MCF 10A (cell line): ENCODE measurements at regions not wholly inside any gene's neighbourhood (a gene's known extent, or its start where the extent isn't known, plus 50 kb on each side); places are given as distances from the start of the nearest gene placed in this dataset.

ENCODE experiments used
- BruUV-seq: library from RNA; stranded (reverse); fragments of 400-500 nt; replicated peaks from 2 replicates; lab custom pipeline; 2021; lab: Mats Ljungman, UMichigan
- CTCF ChIA-PET: fragments of 300-600 bp; sonication (Branson Sonifier 250); formaldehyde crosslinking; extraction: SDS; loops from one replicate; lab custom pipeline; 2021; ENCODE audit warnings: antibody characterized with exemption, inconsistent platforms; lab: Yijun Ruan, JAX
- POLR2A ChIA-PET: fragments of 300-600, 350-650 bp; sonication (Branson Sonifier 250); formaldehyde crosslinking; extraction: SDS; loops from one replicate; lab custom pipeline; 2020; ENCODE audit warnings: antibody characterized with exemption, inconsistent platforms; lab: Yijun Ruan, JAX
- DNase-seq: peaks from one replicate; pipeline ENCODE4 v3.0.0-alpha.2; 2018; ENCODE audit not compliant: unreplicated experiment
- H3K27ac Mint-ChIP-seq: one replicate; pipeline ENCODE4 v1.8.0; 2022; ENCODE audit warnings: mild to moderate bottlenecking, low read depth, mixed read lengths; ENCODE audit not compliant: unreplicated experiment
- H3K27me3 Mint-ChIP-seq: one replicate; pipeline ENCODE4 v1.8.0; 2022; ENCODE audit warnings: mixed read lengths; ENCODE audit not compliant: insufficient read depth, unreplicated experiment
- H3K36me3 Mint-ChIP-seq: one replicate; pipeline ENCODE4 v1.8.0; 2022; ENCODE audit warnings: mild to moderate bottlenecking, moderate library complexity, mixed read lengths; ENCODE audit not compliant: insufficient read depth, unreplicated experiment
- H3K4me1 Mint-ChIP-seq: one replicate; pipeline ENCODE4 v1.8.0; 2022; ENCODE audit warnings: mixed read lengths; ENCODE audit not compliant: insufficient read depth, unreplicated experiment
- H3K4me3 Mint-ChIP-seq: one replicate; pipeline ENCODE4 v1.8.0; 2022; ENCODE audit warnings: mild to moderate bottlenecking, moderate library complexity, mixed read lengths; ENCODE audit not compliant: unreplicated experiment
- H3K9me3 Mint-ChIP-seq: one replicate; pipeline ENCODE4 v1.8.0; 2022; ENCODE audit warnings: mixed read lengths; ENCODE audit not compliant: unreplicated experiment
- intact Hi-C: fragments of 100-400 bp; cut with micrococcal nuclease; formaldehyde crosslinking; loops from 2 replicates; pipeline ENCODE4 v1.14.1; 2022
- TF ChIP-seq, protein P1 (sequence below): fragments of 200-600 bp; IDR thresholded peaks from one replicate; pipeline ENCODE4 v1.8.0; 2022; ENCODE audit warnings: antibody characterized with exemption, mild to moderate bottlenecking; ENCODE audit not compliant: unreplicated experiment

DNA sequence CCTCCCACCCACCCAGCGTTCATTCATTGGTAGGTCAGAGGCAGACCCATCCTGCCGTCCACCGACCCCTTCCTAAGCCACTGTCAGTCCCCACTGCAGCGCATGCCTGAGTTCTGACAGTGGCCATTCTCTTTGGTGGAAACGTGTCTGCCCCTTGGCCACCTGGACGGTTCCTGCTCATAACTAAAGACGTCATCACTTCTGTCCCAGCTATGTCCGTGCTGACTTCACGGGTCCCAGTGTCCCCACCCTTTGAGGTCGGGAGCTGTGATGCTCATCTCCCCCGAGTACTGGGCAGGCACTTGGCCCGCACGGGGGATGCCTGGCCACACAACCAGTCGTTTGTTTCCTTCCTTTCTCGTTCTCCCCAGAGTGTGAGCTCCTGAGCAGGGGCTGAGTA is 267.1 kb downstream of the C16orf95 start:
- TF ChIP-seq, protein P1, sequence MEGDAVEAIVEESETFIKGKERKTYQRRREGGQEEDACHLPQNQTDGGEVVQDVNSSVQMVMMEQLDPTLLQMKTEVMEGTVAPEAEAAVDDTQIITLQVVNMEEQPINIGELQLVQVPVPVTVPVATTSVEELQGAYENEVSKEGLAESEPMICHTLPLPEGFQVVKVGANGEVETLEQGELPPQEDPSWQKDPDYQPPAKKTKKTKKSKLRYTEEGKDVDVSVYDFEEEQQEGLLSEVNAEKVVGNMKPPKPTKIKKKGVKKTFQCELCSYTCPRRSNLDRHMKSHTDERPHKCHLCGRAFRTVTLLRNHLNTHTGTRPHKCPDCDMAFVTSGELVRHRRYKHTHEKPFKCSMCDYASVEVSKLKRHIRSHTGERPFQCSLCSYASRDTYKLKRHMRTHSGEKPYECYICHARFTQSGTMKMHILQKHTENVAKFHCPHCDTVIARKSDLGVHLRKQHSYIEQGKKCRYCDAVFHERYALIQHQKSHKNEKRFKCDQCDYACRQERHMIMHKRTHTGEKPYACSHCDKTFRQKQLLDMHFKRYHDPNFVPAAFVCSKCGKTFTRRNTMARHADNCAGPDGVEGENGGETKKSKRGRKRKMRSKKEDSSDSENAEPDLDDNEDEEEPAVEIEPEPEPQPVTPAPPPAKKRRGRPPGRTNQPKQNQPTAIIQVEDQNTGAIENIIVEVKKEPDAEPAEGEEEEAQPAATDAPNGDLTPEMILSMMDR, result no peak
- peaks cover 7% of the 10 kb centered on the region for H3K9me3 Mint-ChIP-seq
- DNase-seq, result no peak
- intact Hi-C loops, result no loop called here
- no peak overlapping the region for H3K4me3 Mint-ChIP-seq
- no peaks in the 10 kb centered on the region for H3K4me1 Mint-ChIP-seq
- ChIA-PET POLR2A (no interaction called here), CTCF (interaction anchor here (0.6 to 1.4 kb wide), 2 partner anchors 12 to 386 kb away, joined by 5 to 7 read pairs; no protein-coding TSS in a partner anchor)
- H3K27me3 Mint-ChIP-seq, result no peaks in the 10 kb centered on the region
- BruUV-seq, result no TSS peak
- no peaks in the 10 kb centered on the region for H3K36me3 Mint-ChIP-seq
- H3K27ac Mint-ChIP-seq, result no peak overlapping the region

DNA sequence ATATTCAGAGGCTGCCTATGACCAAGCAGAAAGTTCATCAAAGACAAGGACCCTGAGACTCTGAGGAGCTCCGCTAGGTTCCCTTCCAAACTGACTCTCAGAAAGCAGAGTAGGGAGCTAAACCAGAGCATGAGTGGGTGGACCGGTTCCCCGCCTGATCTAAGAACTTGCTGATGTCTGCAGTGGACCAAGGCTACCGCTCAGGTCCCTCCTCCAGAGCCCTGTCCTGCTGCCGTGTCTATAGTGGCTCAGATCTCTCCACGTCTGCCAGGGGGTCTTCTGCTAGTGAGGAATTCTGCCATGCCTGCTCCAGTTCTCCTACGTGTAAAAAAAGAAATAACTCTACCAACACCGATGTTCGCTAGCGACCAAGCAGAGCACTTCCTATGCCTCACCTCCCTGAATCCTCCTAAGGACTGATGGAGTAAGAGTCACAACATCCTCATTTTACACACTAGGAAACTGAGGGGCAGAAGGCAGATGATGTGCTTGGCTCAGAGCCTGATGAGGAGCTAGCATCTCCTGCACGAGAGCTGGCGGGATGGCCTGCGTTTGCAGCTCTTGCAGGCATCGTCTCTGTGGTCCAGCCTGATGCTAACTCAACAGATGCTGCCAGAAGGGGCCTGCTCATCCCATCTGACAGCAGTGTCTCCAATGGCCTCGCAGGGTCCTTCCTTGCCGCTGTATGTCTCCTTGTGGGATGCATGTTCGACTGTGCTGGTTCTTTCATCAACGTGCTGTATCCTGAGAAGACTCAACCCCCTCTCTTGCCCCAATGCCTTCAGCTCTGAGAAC is 265.5 kb downstream of the C16orf95 start:
- TF ChIP-seq, protein P1, result no peak
- ChIA-PET POLR2A (interaction anchor here (1.0 kb wide), 1 partner anchor 16 kb away, joined by 3 read pairs; no protein-coding TSS in a partner anchor), CTCF (interaction anchor here (0.6 to 3.5 kb wide), 2 partner anchors 11 to 488 kb away, joined by 3 to 17 read pairs; no protein-coding TSS in a partner anchor)
- BruUV-seq, result no TSS peak
- no peak for DNase-seq
- Mint-ChIP-seq H3K27me3 (no peaks in the 10 kb centered on the region), H3K36me3 (no peaks in the 10 kb centered on the region), H3K4me3 (no peak overlapping the region), H3K9me3 (peaks cover 7% of the 10 kb centered on the region), H3K27ac (no peak overlapping the region), H3K4me1 (no peaks in the 10 kb centered on the region)
- intact Hi-C loops, result no loop called here

DNA sequence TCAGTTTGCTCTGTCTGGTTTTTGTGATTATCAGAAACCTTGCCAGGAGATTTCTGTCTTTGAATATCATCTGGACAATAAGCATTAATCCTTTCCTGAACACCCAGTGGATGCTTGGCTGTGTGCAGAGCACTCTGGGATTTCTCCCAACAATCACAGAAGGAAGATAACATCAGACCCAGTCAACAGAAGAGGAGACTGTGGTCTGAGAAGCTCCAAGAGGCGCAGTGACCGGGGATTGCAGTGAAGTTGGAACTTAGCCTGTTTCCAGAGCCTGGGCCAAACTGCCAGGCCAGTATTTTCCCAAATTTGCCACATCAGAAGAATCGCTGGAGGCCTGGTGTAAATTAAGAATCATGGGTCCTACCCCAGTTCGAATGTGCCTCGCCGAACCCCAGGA is 264.7 kb downstream of the C16orf95 start:
- no peak for DNase-seq
- no peaks in the 10 kb centered on the region for H3K27me3 Mint-ChIP-seq
- POLR2A ChIA-PET, result no interaction called here
- intact Hi-C loops, result no loop called here
- no peak overlapping the region for H3K4me3 Mint-ChIP-seq
- no peaks in the 10 kb centered on the region for H3K4me1 Mint-ChIP-seq
- TF ChIP-seq, protein P1, result no peak
- H3K27ac Mint-ChIP-seq, result no peak overlapping the region
- CTCF ChIA-PET, result interaction anchor here (0.6 to 3.5 kb wide), 2 partner anchors 10 to 488 kb away, joined by 3 to 17 read pairs; no protein-coding TSS in a partner anchor
- no peaks in the 10 kb centered on the region for H3K36me3 Mint-ChIP-seq
- peaks cover 7% of the 10 kb centered on the region for H3K9me3 Mint-ChIP-seq
- BruUV-seq, result no TSS peak
